SU-DHL-6 (cell line): ENCODE measurements at regions not wholly inside any gene's neighbourhood (a gene's known extent, or its start where the extent isn't known, plus 50 kb on each side); places are given as distances from the start of the nearest gene placed in this dataset.

Source experiments
- CTCF ChIP-seq: fragments of 200-600 bp; sonication (generic); IDR thresholded peaks from one replicate; pipeline ENCODE4 v1.5.1; 2017; ENCODE audit warnings: antibody characterized with exemption, mild to moderate bottlenecking, low read length, moderate library complexity; ENCODE audit not compliant: insufficient read depth, poor library complexity, severe bottlenecking
- EZH2phosphoT487 ChIP-seq: fragments of 200-600 bp; sonication (generic), shearing (Covaris generic); conservative IDR thresholded peaks from 2 replicates; pipeline ENCODE4 v1.6.1; 2018; ENCODE audit warnings: mild to moderate bottlenecking, antibody characterized with exemption, low read length, moderate library complexity, mixed read lengths

- no peak for TF ChIP-seq CTCF
- no peak for TF ChIP-seq EZH2phosphoT487
Observed at GRCh38 chr6:144657691-144658090, 372.6 kb downstream of the UTRN start.
